ENCODE measurements at regions not wholly inside any gene's neighbourhood (a gene's known extent, or its start where the extent isn't known, plus 50 kb on each side); places are given as distances from the start of the nearest gene placed in this dataset.

DNA sequence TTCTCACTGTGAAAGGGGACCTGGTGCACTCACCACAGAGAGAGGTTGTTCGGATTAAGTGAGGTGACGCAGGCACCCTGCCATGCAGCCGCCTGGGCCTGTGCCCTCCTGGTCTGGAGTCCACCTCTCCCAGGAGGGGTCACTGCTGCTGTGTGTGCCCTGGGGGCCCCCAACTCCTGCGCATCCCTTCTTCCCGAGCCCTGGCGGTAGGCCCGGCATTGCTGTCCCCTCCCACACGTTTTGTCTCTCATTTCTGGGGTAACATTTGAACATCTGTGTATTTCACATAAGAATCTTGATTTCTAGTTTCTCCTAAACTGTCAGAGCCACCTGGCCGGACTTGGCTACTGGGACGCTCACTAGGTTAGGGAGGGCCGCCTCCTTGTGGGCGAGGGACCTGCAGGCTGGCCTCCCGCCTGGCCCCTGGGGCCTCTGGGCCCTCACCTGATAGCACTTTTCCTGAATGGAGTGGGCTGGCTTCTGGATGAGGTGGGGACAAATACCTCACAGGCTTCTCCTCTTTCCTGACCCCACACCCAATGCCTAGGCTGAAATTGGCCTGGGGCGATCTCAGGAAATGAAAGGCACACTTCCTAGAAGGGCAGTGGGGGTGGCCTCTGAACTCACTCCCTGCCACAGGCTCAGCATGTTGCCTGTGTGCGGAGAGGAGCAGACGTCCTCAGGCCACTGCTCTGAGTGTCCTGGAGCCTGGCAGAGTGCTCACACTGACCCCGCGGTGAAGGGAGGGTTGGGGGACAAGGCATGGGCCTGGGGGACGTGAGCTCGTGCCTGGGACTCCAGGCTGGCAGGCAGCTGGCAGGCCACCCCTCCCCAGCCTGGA lies 104.2 kb upstream of the PRR23E start:
- DNase-seq (ENCODE audit: low read depth in 4 of 4, low spot score in 1 of 4) = no peak

- no peak for DNase-seq (ENCODE audit: low read depth in 4 of 4, low spot score in 1 of 4)
Measured at GRCh38 chr3:127089486-127090145, 103.3 kb upstream of the PRR23E start.

GRCh38 chr3:127090218-127091160 lies 102.4 kb upstream of the PRR23E start:
- no peak for DNase-seq (ENCODE audit: low read depth in 4 of 4, low spot score in 1 of 4)

- DNase-seq (ENCODE audit: low read depth in 4 of 4, low spot score in 1 of 4) = no peak
Measured at GRCh38 chr3:127091376-127091775, 101.6 kb upstream of the PRR23E start.

DNA sequence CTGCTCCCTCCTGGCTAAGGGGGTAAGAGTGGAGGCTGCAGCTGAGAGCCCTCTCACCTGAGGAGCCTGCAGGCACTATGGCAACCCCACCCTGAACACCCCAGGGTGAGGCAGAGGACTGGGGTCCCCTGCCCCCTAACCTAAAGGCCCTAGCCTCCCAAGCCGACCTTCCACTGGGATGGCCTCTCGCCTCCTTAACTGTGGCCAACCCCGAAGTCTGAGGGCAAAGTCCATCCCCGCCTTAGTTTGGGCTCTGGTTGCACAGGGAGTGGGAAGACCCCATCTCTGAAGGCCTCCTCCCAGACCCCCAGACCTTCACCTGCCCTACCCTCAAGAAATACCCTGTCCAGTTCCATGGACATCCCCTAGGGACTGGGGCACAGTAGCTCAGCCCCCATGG lies 100.6 kb upstream of the PRR23E start:
- no peak for DNase-seq (ENCODE audit: low read depth in 4 of 4, low spot score in 1 of 4)

DNA sequence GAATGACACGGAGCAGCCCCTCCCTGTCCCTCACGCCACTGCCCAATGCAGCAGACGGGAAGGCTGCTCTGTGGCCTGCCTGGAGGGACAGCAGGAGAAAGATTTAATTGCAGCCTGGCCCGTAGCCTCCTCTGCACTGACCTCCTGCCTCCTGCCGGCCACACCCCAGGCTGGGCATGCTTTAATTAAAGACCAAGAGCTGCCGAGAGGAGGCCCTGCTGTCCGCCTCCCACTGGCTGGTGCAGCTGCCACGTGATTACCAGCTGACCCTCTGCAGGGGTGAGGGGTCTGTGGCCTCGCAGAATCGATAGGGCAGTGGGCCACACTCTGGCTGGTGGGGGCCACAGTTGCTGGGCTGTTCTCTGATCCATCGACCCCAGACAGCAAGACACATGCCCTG lies 100.2 kb upstream of the PRR23E start:
- DNase-seq (ENCODE audit: low read depth in 4 of 4, low spot score in 1 of 4) = no peak

DNA sequence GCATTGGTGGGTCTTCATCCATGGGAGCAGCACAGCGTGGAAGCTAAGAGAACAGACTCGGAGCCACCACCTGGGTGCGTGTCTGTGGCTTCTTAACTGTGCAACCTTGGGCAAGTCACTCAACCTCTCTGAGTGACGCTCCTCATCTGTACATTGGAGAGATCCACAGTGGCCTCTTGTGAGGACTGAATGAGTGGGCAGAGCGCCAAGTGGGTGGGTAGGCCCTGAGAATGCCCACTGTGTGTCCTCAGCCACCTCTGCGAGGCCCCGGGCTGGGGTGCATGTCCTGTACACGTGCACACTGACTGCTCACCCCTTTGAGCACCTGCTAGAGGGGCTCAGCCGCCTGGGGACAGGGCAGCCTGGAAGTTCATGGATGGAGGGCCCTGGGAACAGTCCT lies 99.6 kb upstream of the PRR23E start:
- DNase-seq (ENCODE audit: low read depth in 4 of 4, low spot score in 1 of 4) = no peak

DNA sequence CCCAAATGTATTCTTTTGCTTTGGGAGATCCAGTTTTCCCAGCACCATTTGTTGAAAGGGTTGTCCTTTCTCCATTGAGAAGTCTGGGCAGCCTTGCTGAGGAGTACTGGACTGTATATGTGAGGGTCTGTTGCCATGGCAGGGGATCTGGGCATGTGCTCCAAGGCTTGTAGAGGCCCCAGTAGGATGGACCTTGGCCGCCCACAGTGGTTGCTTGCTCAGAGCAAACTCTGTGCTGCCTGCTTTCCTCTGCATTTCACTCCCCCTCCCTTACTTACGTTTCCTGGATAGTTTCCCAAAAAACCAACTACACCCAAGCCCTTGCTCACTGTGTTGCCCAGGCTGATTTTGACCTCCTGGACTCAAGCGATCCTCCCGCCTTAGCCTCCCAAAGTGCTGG lies 97.2 kb upstream of the PRR23E start:
- no peak for DNase-seq (ENCODE audit: low read depth in 4 of 4, low spot score in 1 of 4)

DNA sequence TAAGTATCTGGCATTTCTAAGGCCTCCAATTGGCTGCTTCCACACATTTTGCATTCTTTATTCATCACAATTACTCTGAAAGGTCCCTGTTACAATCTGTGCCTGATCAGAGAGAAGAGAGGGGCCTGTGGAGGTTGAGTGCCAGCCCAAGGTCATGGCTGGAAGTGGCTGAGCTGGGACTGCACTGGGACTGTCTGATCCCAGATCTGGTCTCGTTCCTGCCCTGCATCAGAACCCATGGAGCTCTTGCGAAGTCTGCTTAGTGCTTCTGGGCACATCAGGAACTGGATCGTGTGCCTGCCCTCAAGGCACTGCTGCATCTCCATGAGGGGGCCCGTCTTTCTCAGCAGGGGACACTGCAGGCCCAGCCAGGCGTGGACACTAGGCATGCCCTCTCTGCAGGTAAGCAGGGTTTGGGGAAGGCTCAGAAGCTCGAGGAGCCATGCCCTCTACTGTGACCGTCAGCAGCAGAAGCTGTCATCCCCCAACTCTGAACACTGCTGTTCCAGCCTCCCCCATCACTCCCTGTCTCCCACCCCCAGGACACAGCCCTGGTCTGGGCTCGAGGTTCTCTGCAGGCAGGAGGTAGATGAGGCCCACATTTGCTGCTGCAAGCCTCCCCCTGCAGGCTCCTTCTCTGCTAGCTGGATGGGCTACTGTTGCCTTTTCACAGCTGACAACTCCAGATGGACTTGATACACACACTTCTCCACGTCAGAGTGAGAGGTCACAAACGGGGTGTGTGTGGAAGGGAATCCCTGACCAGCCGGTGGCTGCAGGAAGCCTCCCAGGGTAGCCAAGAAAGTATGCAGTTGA lies 96.5 kb upstream of the PRR23E start:
- DNase-seq (ENCODE audit: low read depth in 4 of 4, low spot score in 1 of 4) = no peak

- DNase-seq (ENCODE audit: low read depth in 4 of 4, low spot score in 1 of 4) = no peak
Measured at GRCh38 chr3:127097072-127097405, 95.9 kb upstream of the PRR23E start.

GRCh38 chr3:127097481-127097880 lies 95.5 kb upstream of the PRR23E start:
- DNase-seq (ENCODE audit: low read depth in 4 of 4, low spot score in 1 of 4) = no peak

DNA sequence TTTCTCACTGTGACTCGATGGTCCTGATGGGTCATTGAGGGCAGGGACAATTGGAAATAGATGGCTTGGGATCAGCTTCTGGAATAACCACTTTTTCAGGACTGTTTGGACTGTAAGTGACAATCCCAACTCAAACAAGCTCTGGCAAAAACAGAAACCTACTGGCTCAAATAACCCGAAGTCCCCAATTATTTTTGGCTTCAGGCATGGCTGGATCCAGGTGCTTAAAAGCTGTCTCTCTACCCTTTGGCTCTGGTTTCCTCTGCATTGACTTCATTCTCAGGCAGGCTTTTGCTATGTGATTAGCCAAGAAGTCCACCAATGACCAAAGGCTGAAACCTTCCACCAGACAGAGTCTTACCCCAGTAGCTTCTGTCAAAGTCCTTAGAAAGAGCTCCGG lies 92.9 kb upstream of the PRR23E start:
- no peak for DNase-seq (ENCODE audit: low read depth in 4 of 4, low spot score in 1 of 4)

DNA sequence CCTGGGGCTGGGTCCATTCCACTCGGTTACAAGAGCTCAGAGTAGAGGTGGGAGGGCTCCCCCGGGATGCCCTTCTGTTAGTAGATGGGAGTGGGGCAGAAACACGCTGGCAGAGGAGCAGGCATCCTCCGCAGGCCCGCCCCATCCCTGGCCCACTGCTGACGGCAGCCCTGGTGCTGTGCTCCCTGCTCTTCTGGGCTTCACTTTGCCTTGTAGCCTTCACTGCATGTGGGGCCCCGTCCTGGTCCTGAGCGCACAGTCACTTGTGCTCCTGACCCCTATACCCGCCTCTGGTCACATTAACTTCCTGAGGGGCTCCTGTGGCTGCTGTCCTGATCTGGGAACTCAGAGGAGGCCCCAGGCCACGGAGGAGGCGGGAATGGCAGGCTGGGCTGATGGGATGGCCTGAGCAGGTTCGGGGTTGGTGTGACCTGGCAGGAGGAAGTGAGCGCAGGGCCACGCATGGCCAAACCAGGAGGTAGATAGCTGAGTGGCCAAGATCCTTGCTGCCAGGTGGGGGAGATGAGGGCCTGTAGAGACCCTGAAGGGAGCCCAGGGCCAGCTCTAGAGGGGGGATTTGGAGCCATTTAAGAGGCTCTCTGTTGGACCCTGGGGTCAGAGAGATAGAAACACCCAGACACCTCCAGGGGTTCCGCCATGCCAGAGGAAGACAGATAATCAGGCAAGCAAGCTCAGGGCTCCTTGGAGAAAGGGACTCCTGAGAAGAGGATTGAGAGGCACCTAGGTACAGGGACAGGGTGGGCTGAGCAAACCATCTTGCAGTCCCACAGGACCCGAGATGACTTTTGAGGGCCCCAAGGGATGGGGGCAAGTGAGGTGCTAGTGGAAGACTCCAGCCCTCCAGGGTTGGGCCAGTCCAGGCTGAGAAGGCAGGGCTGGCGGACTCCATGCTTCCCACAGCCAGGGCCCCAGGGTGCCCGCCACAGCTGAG lies 92.2 kb upstream of the PRR23E start:
- DNase-seq (ENCODE audit: low read depth in 4 of 4, low spot score in 1 of 4) = no peak

DNA sequence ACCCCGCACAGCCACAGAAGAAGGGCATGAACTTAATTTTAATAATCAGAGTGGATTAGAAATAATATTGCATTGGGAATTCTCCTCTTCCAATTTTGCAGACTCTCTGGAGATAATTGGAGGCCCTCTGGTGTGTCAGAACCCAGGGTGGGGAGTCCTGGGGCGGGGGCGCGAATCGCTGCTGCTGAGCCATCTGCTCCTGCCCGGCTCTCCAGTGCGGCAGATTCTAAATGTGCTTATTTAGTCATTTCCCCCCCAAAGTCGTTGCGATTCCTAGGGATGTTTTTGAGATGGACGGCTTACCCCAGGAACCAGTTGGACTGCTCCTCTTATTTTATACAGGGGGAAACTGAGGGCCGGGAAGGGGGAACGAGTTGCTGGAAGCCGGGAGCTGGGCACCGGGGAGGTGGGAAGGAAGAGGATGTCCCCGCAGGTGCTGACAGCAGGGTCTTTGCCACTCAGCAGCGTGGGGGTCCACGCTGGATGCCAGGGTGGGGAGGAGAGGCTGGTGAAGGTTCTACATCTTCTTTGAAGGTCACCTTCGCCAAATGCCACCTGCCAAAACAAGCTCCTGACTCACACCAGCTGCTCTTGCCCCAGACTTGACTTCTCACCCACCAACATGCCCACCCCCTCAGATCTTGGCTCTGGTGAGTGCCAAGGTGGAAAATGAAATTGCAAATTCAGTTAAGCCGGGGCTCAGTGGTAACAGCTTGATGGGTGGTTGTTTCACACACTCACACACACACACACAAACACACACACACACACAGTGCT lies 91.3 kb upstream of the PRR23E start:
- no peak for DNase-seq (ENCODE audit: low read depth in 4 of 4, low spot score in 1 of 4)

GRCh38 chr3:127102188-127102520 lies 90.8 kb upstream of the PRR23E start:
- DNase-seq (ENCODE audit: low read depth in 4 of 4, low spot score in 1 of 4) = no peak

- no peak for DNase-seq (ENCODE audit: low read depth in 4 of 4, low spot score in 1 of 4)
Measured at GRCh38 chr3:127102587-127102986, 90.3 kb upstream of the PRR23E start.

DNA sequence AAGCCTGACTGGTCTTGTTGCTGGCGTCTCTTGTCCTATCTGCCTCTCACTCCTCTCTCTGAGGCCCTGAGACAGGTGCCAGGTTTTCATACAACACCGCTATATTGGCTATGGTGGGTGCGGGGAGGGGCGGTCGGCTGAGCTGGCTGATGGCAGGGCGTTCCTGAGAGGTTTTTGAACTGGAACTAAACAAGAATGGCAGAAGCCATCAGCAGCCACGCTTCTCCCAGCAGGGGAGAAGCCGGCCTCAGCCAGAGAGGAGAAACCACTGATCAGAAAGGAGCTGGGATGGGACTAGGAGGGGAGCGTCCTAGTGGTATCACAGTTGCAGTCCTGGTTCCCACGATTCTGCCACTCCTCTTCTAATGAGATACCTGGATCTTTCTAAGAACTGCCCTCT lies 89.9 kb upstream of the PRR23E start:
- no peak for DNase-seq (ENCODE audit: low read depth in 4 of 4, low spot score in 1 of 4)

DNA sequence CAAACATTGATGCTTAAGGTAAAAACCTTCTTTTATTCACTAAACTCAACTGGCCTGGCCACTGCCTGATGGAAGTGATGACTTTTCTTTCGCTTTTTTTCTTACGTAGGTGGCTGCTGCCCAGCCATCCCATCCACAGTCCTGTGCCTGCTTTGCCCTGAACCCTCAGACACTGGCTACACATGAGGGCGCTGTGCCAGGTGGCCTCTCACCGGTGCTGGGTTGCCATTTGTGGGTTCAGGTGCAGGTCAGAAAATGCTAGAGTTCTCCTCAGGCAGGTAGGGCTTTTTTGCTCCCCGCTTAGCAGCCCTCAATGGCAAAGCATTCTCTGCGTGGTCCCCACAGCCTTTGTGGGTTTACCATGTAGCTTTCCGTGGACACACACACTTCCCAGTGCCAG lies 88.3 kb upstream of the PRR23E start:
- no peak for DNase-seq (ENCODE audit: low read depth in 4 of 4, low spot score in 1 of 4)

DNA sequence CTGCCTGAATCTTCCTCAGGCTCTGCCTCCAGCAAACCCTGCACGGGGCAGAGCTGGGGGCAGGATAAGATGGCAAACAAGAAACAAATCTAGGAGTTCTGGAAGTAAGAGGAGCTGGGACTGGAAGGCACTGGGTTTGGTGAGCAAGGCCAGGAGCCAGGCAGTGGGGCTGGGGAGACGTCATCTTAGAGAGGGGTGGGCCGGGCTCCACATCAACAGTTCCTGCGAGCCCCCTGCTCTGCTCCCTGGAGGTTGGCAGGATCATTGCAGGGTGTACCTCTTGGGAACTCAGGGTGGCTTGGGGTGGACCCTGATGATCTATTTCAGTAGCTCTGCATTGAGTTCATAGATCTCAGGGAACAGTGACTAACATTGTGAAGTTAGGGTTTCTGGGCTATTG lies 87.3 kb upstream of the PRR23E start:
- no peak for DNase-seq (ENCODE audit: low read depth in 4 of 4, low spot score in 1 of 4)
